ENCODE measurements at regions not wholly inside any gene's neighbourhood (a gene's known extent, or its start where the extent isn't known, plus 50 kb on each side); places are given as distances from the start of the nearest gene placed in this dataset.

DNA sequence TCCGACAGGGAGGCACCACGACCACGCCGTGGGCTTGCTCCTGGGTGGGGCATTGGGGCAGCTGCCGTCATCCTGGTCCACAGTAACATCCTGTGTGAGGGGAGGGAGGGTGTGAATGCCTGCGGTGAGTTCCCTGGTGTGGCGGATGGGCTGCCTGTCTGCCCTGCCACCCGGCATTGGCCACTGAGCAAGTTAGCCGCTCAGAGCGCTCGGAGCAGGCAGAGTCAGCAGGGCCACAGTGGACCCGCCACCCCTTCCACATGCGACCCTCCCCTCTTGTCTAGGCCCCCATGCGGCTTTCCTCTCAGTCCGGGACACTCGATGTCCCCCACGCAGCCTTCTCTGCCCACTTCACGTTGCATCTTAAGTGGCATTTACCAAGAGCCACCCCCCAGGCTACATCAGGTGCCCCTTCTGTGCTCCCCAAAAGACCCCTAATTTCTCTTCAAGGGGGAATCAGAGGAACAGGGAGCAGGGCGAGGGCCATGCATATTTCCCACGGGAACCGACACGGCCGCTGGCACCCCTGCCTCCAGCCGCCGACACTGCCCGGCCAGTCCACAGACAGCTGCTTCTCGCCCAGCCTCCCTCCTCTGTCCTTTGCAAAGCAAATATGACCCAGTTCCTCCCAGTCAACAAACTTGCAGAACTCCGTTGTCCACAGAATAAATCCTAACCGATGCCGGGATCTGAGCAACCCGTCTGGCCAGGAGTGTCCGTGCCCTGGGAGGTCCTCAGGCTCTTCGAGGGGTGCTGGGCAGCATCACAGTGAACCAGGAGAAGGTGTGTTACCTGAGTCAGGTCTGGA is 1482.1 kb downstream of the TBC1D22A start:
- no peak for DNase-seq (ENCODE audit: low read depth in 2 of 3, low spot score in 2 of 3)

- DNase-seq (ENCODE audit: low read depth in 2 of 3, low spot score in 2 of 3): no peak
These were observed 1480.0 kb downstream of the TBC1D22A start for GRCh38 chr22:48242461-48242864.

DNA sequence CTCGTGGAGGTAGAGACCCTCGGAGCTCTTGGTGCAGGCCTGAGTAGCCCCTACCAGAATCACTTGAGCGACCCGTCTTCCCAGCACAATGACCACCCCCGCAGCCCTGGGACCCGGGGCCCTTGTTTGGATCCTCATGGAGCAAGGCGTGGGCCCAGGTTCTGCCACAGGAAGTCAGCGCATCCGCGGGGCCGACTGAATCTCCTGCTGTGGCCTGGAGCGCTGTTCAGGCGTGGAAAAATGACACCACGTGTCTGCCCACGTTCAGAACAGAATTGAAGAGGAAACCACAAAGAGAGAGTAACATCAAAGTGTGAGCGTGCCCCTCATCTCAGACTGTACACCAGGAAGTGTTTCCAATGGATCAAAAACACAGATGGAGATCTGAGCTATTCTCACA is 1479.2 kb downstream of the TBC1D22A start:
- no peak for DNase-seq (ENCODE audit: low read depth in 2 of 3, low spot score in 2 of 3)

GRCh38 chr22:48240935-48241230 is 1478.4 kb downstream of the TBC1D22A start:
- no peak for DNase-seq (ENCODE audit: low read depth in 2 of 3, low spot score in 2 of 3)

DNA sequence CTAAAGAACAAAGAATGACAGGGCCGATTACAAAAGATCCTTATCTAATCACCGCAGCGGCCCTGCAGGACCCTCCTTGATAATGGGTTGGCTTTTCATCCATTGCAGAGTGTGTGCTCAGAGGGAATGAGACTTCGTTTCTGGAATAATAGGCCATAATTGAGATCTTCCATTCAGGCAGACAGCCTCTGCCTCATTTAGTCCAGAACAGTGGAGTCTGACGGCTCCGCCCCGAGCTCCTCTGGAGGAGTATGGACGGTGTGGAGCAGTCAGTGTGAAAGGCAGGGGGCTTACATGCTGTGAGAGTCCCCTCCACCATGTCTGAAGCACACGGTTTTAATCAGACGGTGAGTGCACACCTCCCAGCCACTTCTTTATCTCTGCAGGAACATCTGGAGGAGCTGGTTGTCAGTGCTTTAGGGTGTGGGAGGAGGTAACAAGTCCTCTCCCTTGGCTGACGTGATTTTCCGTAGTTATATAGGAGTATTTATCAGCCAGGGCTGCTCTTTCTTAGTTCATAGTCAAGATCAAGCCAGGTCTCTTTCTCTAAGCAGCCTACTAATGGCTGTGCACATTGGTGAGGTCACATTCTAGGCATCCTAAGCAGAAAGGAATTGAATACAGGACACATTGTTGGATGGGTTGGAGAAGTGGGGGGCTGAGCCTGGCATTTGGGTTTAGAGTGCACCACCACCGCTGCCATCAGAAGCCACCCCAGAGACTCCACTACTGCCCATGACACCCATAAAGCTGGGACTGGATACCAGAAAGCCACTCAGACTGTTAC is 1477.9 kb downstream of the TBC1D22A start:
- no peak for DNase-seq (ENCODE audit: low read depth in 2 of 3, low spot score in 2 of 3)

- DNase-seq (ENCODE audit: low read depth in 2 of 3, low spot score in 2 of 3): peak in 1 of 3 donors; percentile 41
These were observed 1477.2 kb downstream of the TBC1D22A start for GRCh38 chr22:48239461-48240147.

DNA sequence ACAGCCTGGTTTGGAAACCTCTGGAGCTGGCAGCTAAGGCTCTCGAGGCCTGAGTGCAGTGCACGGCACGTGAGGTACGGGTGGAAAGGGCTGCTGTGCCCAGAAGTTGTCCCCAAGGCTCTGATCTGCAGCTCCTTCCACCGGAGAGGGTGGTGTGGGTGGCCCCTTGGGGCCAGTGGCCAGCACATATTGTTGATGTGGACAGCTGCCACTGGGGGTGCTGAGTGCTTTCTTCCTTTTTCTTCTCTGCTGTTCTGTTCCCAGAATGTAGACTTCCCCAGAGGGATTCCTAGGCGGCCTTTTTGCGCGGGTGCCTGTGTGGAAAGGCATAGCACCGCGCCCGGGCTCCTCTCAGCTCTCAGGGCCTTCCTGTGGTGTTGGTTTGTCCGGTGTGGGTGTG is 1476.5 kb downstream of the TBC1D22A start:
- DNase-seq (ENCODE audit: low read depth in 2 of 3, low spot score in 2 of 3): no peak

GRCh38 chr22:48238284-48238915 is 1476.0 kb downstream of the TBC1D22A start:
- no peak for DNase-seq (ENCODE audit: low read depth in 2 of 3, low spot score in 2 of 3)

GRCh38 chr22:48237466-48238283 is 1475.2 kb downstream of the TBC1D22A start:
- DNase-seq (ENCODE audit: low read depth in 2 of 3, low spot score in 2 of 3): no peak

DNA sequence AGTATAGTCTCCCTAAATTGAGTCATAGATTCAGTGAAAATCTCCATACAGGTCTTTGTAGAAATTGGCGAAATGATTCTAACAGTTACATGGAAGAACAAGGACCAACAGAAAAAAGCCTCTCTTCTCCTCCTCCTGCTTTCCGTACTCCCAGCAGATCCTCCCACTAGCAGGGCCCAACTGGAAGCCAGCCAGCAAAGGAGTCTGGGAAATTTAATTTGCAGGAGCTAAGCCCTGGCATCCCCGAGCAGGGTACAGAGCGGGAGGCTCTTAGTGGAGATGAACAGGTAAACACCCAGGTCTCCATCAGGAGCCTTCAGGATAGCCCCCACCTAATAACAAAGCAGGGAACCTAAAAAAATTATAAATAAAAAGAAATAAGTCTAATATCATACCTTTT is 1473.8 kb downstream of the TBC1D22A start:
- no peak for DNase-seq (ENCODE audit: low read depth in 2 of 3, low spot score in 2 of 3)

- no peak for DNase-seq (ENCODE audit: low read depth in 2 of 3, low spot score in 2 of 3)
These were observed 1473.3 kb downstream of the TBC1D22A start for GRCh38 chr22:48235744-48236143.

DNA sequence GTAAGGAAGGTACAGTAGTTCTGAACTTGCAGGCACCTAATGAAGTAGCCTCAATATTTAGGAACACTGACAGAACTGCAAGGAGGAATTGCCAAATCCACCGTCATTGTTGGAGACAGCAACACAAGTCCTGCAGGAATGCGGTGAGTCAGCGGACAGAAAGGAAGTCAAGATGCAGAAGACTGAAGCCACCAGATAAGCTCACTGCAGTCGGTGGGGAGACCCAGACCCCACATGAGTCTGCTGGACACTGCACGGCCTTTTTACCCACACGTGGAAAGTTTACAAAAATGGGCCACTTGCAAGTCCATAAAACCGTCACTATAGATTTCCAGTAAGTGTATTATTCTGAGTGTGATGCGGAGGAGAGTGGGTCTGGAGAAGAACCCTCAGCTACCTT is 1471.6 kb downstream of the TBC1D22A start:
- DNase-seq (ENCODE audit: low read depth in 2 of 3, low spot score in 2 of 3): no peak

DNA sequence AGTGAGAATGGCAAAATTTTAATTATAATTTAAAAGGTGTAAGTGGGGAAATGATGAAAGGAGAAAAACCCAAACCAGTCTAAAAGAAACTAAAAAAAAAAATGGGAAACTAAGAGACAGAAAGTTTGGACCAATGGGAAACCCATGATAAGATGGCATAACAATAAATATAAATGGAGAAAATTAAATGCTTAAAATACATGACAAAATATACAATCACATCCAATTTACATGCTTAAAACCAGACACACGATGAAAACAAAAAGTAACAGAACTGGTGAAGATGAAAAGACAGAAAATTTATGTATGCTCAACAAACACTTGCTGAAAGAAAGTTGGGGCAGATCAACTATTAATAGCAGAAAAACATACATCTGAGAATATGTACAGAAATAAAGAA is 1471.1 kb downstream of the TBC1D22A start:
- no peak for DNase-seq (ENCODE audit: low read depth in 2 of 3, low spot score in 2 of 3)

DNA sequence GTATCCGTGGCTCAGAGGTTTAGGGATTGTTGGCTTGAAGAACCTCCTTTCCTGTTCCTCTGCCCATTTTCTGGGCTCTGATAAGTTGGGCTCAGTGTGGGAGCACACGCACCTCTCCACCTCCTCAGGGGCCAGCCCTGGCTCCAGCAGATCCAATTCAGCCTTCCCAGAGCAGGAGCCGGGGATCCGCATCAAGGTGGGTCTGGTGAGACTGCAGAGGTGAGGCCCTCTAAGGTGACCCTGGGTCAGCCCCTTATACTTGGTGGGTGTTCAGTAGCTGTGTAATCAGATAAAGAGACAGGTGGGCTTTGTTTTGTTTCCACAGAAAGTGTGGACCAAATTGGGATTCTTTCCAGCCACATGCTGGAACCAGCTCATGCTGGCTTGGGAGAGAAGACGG is 1466.0 kb downstream of the TBC1D22A start:
- no peak for DNase-seq (ENCODE audit: low read depth in 2 of 3, low spot score in 2 of 3)

GRCh38 chr22:48227341-48228018 is 1465.0 kb downstream of the TBC1D22A start:
- no peak for DNase-seq (ENCODE audit: low read depth in 2 of 3, low spot score in 2 of 3)

GRCh38 chr22:48226026-48227013 is 1463.9 kb downstream of the TBC1D22A start:
- DNase-seq (ENCODE audit: low read depth in 2 of 3, low spot score in 2 of 3): no peak

- DNase-seq (ENCODE audit: low read depth in 2 of 3, low spot score in 2 of 3): no peak
These were observed 1461.9 kb downstream of the TBC1D22A start for GRCh38 chr22:48224332-48224731.

DNA sequence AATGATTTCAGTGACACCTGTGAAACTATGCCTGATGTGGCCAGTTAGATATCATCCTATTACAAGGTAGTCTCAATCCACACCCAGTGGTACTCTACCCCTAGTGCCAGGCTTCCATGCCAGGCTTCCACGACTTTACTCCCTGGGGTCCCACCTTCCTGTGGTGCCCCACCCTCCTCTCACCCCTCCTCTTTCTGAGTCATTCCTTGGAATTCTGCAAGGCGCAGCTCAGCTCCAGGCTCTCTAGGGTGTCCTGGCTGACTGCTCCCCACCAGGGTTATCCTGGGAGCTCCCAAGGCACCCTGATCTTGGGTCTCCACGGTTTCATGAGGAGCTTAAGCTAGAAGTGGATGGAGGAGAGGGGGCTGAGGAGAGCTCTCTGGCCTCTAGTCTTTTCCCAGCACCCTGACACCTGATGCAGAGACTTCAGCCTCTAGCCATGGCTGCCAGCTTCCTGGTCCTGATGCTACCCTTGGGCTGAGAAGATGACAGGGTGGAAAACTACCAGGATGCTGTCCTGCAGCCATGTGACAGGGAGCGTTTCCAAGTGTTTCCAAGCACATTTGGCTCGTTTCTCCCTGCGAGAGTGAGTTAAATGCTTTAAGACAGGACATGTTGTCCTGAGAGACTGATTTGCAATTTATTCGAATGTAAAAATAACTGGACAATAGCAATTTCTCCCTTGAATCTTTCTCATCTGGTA is 1461.2 kb downstream of the TBC1D22A start:
- DNase-seq (ENCODE audit: low read depth in 2 of 3, low spot score in 2 of 3): no peak

Measured in hematopoietic multipotent progenitor cell (in vitro differentiated cells).